MM.1S (cell line): ENCODE measurements at regions not wholly inside any gene's neighbourhood (a gene's known extent, or its start where the extent isn't known, plus 50 kb on each side); places are given as distances from the start of the nearest gene placed in this dataset.
A peak's percentile ranks its signal among the peaks of the same experiment; 100 is the strongest.

Experiments
- DNase-seq: peaks from one replicate; pipeline ENCODE4 v3.0.0-alpha.2; 2015
- H2AFZ ChIP-seq: fragments of 300-600 bp; sonication (generic); 2 replicates; pipeline ENCODE4 v1.6.0; 2016; ENCODE audit warnings: antibody characterized with exemption, low read length
- H3F3A ChIP-seq: fragments of 300-600 bp; sonication (generic); 2 replicates; pipeline ENCODE4 v1.6.1; 2016; ENCODE audit warnings: mild to moderate bottlenecking, antibody characterized with exemption, low read length, moderate library complexity, mixed read lengths; ENCODE audit not compliant: insufficient read depth
- H3K27ac ChIP-seq: fragments of 300-600 bp; sonication (generic); 2 replicates; pipeline ENCODE4 v1.5.1; 2016; ENCODE audit warnings: mild to moderate bottlenecking, low read length
- H3K27me3 ChIP-seq: fragments of 300-600 bp; sonication (generic); replicated peaks from 2 replicates; pipeline ENCODE4 v1.6.0; 2016; ENCODE audit warnings: low read length; ENCODE audit not compliant: insufficient read depth
- H3K36me3 ChIP-seq: fragments of 300-600 bp; sonication (generic); replicated peaks from 2 replicates; pipeline ENCODE4 v1.6.1; 2016; ENCODE audit warnings: mild to moderate bottlenecking, low read length, mixed read lengths; ENCODE audit not compliant: insufficient read depth
- H3K4me1 ChIP-seq: fragments of 300-600 bp; sonication (generic); 2 replicates; pipeline ENCODE4 v1.6.1; 2016; ENCODE audit warnings: low read length, mixed read lengths
- H3K4me2 ChIP-seq: fragments of 300-600 bp; sonication (generic); 2 replicates; pipeline ENCODE4 v1.6.0; 2016; ENCODE audit warnings: low read depth, low read length
- H3K4me3 ChIP-seq: fragments of 300-600 bp; sonication (generic); 2 replicates; pipeline ENCODE4 v1.5.1; 2016; ENCODE audit warnings: low read length, mixed read lengths
- H3K79me2 ChIP-seq: fragments of 300-600 bp; sonication (generic); 2 replicates; pipeline ENCODE4 v1.6.1; 2016; ENCODE audit warnings: mixed run types, low read length, mixed read lengths
- H3K9ac ChIP-seq: fragments of 300-600 bp; sonication (generic); 2 replicates; pipeline ENCODE4 v1.6.1; 2016; ENCODE audit warnings: low read length, mixed read lengths
- H3K9me2 ChIP-seq: fragments of 300-600 bp; sonication (generic); replicated peaks from 2 replicates; pipeline ENCODE4 v1.6.1; 2016; ENCODE audit warnings: mild to moderate bottlenecking, low read length, mixed read lengths; ENCODE audit not compliant: insufficient read depth
- H3K9me3 ChIP-seq: fragments of 300-600 bp; sonication (generic); replicated peaks from 2 replicates; pipeline ENCODE4 v1.6.1; 2016; ENCODE audit warnings: mild to moderate bottlenecking, low read length, mixed read lengths; ENCODE audit not compliant: insufficient read depth
- H4K20me1 ChIP-seq: fragments of 300-600 bp; sonication (generic); 2 replicates; pipeline ENCODE4 v1.6.1; 2016; ENCODE audit warnings: mild to moderate bottlenecking, low read length, moderate library complexity, mixed read lengths; ENCODE audit not compliant: insufficient read depth
- EZH2 ChIP-seq: fragments of 300-600 bp; sonication (generic); optimal IDR thresholded peaks from 2 replicates; pipeline ENCODE3; 2017; ENCODE audit warnings: low read depth, mild to moderate bottlenecking, antibody characterized with exemption, low read length, mixed read lengths
- EZH2phosphoT487 ChIP-seq: fragments of 300-600 bp; sonication (generic); IDR thresholded peaks from 2 replicates; pipeline ENCODE4 v1.6.1; 2018; ENCODE audit warnings: antibody characterized with exemption, low read length
- TF ChIP-seq, protein P1 (sequence below): fragments of 300-600 bp; sonication (generic); IDR thresholded peaks from 2 replicates; pipeline ENCODE4 v1.5.1; 2016; ENCODE audit warnings: antibody characterized with exemption, low read length, mixed read lengths

DNA sequence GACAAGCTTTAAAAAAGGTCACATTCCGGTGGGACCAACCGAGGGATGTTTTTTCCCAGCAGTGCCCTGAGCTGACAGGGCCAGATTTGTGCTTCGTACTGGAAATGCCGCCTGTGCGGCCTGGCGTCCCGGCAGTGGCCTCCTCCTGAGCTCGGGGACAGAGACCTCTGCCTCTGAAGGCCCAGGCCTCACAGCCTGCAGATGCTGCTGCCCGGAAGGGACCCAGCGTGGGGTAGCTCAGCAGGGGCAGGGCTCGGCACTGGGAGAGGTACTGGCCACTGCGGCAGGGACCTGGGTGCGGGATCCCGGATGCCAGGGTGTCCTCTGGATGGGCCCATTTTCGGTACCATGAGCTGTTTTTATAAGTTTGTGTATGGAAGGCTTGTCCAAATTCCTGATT is 52.4 kb upstream of the CFAP46 start:
- H3K4me2 ChIP-seq = peak overlapping the region; percentile 47; the same call in 1 of the 2 replicates

DNA sequence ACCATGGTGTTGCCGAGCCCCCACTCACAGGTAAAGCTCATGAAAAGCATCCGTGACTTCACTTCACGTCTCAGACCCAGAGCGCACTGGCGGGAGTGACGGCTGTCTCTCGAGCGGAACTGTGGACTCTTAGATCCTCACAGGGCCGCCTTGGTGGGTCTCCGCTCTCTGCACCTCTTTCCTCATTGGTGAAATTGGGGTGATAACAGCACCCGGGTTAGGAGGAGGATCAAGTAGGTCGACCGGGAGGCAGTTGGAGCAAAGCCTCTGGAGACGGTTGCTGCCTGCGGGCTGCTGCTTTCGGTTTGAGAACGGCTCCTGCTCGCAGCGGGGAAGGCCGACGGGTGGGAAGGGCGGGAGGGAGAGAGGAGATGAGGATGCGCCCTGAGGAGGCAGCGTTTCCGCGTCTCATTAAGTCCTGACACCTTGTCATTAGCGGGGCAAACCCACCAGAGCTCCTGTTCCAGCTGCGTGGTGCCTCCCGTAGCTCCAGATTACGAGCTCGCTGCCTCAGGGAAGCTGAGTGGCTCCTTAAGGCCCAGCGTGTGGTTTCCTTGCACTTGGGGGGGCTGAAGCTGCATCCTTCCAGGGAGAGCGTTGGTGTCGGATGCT is 51.9 kb upstream of the CFAP46 start:
- no peaks in the 10 kb centered on the region for H3K9me3 ChIP-seq
- H3K27me3 ChIP-seq = peaks cover 68% of the 10 kb centered on the region
- H3K4me1 ChIP-seq = no peaks in the 10 kb centered on the region
- no peak overlapping the region for H2AFZ ChIP-seq
- no peaks in the 10 kb centered on the region for H3F3A ChIP-seq
- H3K9me2 ChIP-seq = no peaks in the 10 kb centered on the region
- DNase-seq = no peak
- H3K27ac ChIP-seq = no peak overlapping the region
- no peak overlapping the region for H3K9ac ChIP-seq
- no peaks in the 10 kb centered on the region for H4K20me1 ChIP-seq
- H3K36me3 ChIP-seq = no peaks in the 10 kb centered on the region
- peak overlapping the region; percentile 47; the same call in 1 of the 2 replicates for H3K4me2 ChIP-seq
- no peak for TF ChIP-seq EZH2phosphoT487
- TF ChIP-seq, protein P1, sequence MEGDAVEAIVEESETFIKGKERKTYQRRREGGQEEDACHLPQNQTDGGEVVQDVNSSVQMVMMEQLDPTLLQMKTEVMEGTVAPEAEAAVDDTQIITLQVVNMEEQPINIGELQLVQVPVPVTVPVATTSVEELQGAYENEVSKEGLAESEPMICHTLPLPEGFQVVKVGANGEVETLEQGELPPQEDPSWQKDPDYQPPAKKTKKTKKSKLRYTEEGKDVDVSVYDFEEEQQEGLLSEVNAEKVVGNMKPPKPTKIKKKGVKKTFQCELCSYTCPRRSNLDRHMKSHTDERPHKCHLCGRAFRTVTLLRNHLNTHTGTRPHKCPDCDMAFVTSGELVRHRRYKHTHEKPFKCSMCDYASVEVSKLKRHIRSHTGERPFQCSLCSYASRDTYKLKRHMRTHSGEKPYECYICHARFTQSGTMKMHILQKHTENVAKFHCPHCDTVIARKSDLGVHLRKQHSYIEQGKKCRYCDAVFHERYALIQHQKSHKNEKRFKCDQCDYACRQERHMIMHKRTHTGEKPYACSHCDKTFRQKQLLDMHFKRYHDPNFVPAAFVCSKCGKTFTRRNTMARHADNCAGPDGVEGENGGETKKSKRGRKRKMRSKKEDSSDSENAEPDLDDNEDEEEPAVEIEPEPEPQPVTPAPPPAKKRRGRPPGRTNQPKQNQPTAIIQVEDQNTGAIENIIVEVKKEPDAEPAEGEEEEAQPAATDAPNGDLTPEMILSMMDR = no peak
- H3K4me3 ChIP-seq = no peak overlapping the region
- H3K79me2 ChIP-seq = no peaks in the 10 kb centered on the region

More for the DNA sequence above, 52.4 kb upstream of the CFAP46 start:
- H3K9ac ChIP-seq = no peak overlapping the region
- no peaks in the 10 kb centered on the region for H3K4me1 ChIP-seq
- TF ChIP-seq EZH2phosphoT487 (no peak), EZH2 (no peak)
- TF ChIP-seq, protein P1 = no peak
- H3K27me3 ChIP-seq = peaks cover 66% of the 10 kb centered on the region
- no peaks in the 10 kb centered on the region for H3K36me3 ChIP-seq
- H4K20me1 ChIP-seq = no peaks in the 10 kb centered on the region
- H2AFZ ChIP-seq = no peak overlapping the region
- no peaks in the 10 kb centered on the region for H3K9me3 ChIP-seq
- H3K4me3 ChIP-seq = no peak overlapping the region
- no peak for DNase-seq
- H3F3A ChIP-seq = no peaks in the 10 kb centered on the region
- no peaks in the 10 kb centered on the region for H3K9me2 ChIP-seq
- no peaks in the 10 kb centered on the region for H3K79me2 ChIP-seq
- no peak overlapping the region for H3K27ac ChIP-seq

DNA sequence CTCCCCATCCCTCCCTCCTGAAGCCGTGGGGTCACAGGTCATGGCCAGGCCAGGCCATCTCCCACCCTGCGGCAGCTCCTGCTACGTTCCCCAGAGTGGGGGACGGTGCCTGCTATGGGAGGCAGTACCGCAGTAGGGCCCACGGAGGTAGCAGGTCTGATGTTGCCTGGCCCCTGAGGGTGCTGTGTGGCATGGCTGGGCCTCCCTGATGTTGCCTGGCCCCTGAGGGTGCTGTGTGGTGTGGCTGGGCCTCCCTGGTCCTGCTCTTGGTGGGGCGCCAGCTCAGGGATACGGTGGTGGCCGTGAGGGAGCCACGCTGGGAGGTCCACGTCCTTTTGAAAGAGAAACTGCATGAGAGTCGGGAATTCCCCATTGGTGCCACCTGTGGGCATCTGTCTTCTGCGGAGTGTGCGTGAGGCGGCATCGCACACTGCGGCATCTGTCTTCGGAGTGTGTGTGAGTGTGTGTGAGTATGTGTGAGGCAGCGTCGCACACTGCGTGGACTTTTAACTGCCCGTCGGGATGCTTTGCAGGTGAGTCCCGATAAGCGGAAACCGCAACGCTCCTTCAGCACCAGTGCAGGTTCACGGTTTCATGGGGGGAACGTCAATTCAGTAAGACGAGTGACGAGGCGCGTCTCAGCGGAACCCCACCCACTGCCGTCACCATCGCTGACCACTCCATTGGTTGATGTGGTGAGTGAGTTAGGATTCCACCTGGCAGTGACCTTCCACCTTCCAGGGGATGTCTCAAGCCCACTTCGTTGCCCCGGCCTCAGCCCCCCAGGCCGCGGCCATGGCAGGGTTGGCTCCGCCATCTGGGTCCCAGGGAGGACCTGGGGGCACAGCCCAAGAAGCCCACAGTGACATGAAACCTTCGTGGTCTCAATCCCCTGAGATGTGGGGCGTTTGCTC is 51.2 kb upstream of the CFAP46 start:
- Histone ChIP-seq H3K27ac (no peak overlapping the region), H3K4me2 (no peak overlapping the region), H3K9me2 (no peaks in the 10 kb centered on the region), H3F3A (no peaks in the 10 kb centered on the region), H3K36me3 (no peaks in the 10 kb centered on the region), H3K9me3 (no peaks in the 10 kb centered on the region), H3K27me3 (peaks cover 62% of the 10 kb centered on the region), H2AFZ (no peak overlapping the region), H3K4me1 (no peaks in the 10 kb centered on the region), H4K20me1 (no peaks in the 10 kb centered on the region), H3K9ac (no peak overlapping the region), H3K4me3 (no peak overlapping the region), H3K79me2 (no peaks in the 10 kb centered on the region)
- no peak for DNase-seq
- TF ChIP-seq EZH2phosphoT487 = no peak
- TF ChIP-seq, protein P1 = no peak
